ENCODE measurements at regions not wholly inside any gene's neighbourhood (a gene's known extent, or its start where the extent isn't known, plus 50 kb on each side); places are given as distances from the start of the nearest gene placed in this dataset.

GRCh38 chr13:73833325-73834070, 300.7 kb downstream of the KLF12 start:
- no peak for TF ChIP-seq REST (IDR thresholded peaks at IDR 0.05; ENCODE audit: insufficient read depth in 1 of 2, low read depth in 2 of 2, low read length in 2 of 2)
- TF ChIP-seq FOXP2 (optimal IDR thresholded peaks at IDR 0.05; ENCODE audit: borderline replicate concordance, extremely low read depth, extremely low read length, insufficient read depth): no peak
- no peak for TF ChIP-seq TAF1 (IDR thresholded peaks at IDR 0.05; ENCODE audit: borderline replicate concordance, insufficient read depth, low read length)
- no peak for TF ChIP-seq POLR2AphosphoS5 (IDR thresholded peaks at IDR 0.05; ENCODE audit: low read depth, low read length)
- TF ChIP-seq SIN3A (IDR thresholded peaks at IDR 0.05; ENCODE audit: borderline replicate concordance, insufficient read depth, low read length): no peak

- no peak for TF ChIP-seq SIN3A (IDR thresholded peaks at IDR 0.05; ENCODE audit: borderline replicate concordance, insufficient read depth, low read length)
- TF ChIP-seq POLR2AphosphoS5 (IDR thresholded peaks at IDR 0.05; ENCODE audit: low read depth, low read length): no peak
- no peak for TF ChIP-seq FOXP2 (optimal IDR thresholded peaks at IDR 0.05; ENCODE audit: borderline replicate concordance, extremely low read depth, extremely low read length, insufficient read depth)
- no peak for TF ChIP-seq REST (IDR thresholded peaks at IDR 0.05; ENCODE audit: insufficient read depth in 1 of 2, low read depth in 2 of 2, low read length in 2 of 2)
- no peak for TF ChIP-seq TAF1 (IDR thresholded peaks at IDR 0.05; ENCODE audit: borderline replicate concordance, insufficient read depth, low read length)
Observed at GRCh38 chr13:73832825-73833224, 301.4 kb downstream of the KLF12 start.

GRCh38 chr13:73832128-73832588, 302.0 kb downstream of the KLF12 start:
- TF ChIP-seq TAF1 (IDR thresholded peaks at IDR 0.05; ENCODE audit: borderline replicate concordance, insufficient read depth, low read length) (no peak), SIN3A (IDR thresholded peaks at IDR 0.05; ENCODE audit: borderline replicate concordance, insufficient read depth, low read length) (no peak), REST (IDR thresholded peaks at IDR 0.05; ENCODE audit: insufficient read depth in 1 of 2, low read depth in 2 of 2, low read length in 2 of 2) (no peak)

- TF ChIP-seq TAF1 (IDR thresholded peaks at IDR 0.05; ENCODE audit: borderline replicate concordance, insufficient read depth, low read length) (no peak), SIN3A (IDR thresholded peaks at IDR 0.05; ENCODE audit: borderline replicate concordance, insufficient read depth, low read length) (no peak), FOXP2 (optimal IDR thresholded peaks at IDR 0.05; ENCODE audit: borderline replicate concordance, extremely low read depth, extremely low read length, insufficient read depth) (no peak), POLR2AphosphoS5 (IDR thresholded peaks at IDR 0.05; ENCODE audit: low read depth, low read length) (no peak), REST (IDR thresholded peaks at IDR 0.05; ENCODE audit: insufficient read depth in 1 of 2, low read depth in 2 of 2, low read length in 2 of 2) (no peak)
Observed at GRCh38 chr13:73829416-73829815, 304.8 kb downstream of the KLF12 start.

Measured in PFSK-1 (cell line).